GM10266 (cell line): ENCODE measurements at regions not wholly inside any gene's neighbourhood (a gene's known extent, or its start where the extent isn't known, plus 50 kb on each side); places are given as distances from the start of the nearest gene placed in this dataset.

Experiments
- DNase-seq: peaks from one replicate; pipeline ENCODE4 v3.0.0; 2012; ENCODE audit errors: extremely low spot score
- CTCF ChIP-seq: IDR thresholded peaks from 2 replicates; pipeline ENCODE4 v1.5.1; 2012; ENCODE audit warnings: mild to moderate bottlenecking, low read depth; ENCODE audit not compliant: control insufficient read depth, insufficient read depth; ENCODE audit errors: missing control alignments

- DNase-seq, result peak; percentile 51
- TF ChIP-seq CTCF, result peak; percentile 12
These were observed 217.3 kb downstream of the PTPRU start for GRCh38 chr1:29453502-29454240.

GRCh38 chr1:29452463-29453230 lies 216.3 kb downstream of the PTPRU start:
- DNase-seq, result no peak
- TF ChIP-seq CTCF, result no peak

GRCh38 chr1:29451368-29451892 lies 215.1 kb downstream of the PTPRU start:
- DNase-seq, result no peak
- no peak for TF ChIP-seq CTCF

- no peak for TF ChIP-seq CTCF
- DNase-seq, result no peak
These were observed 214.3 kb downstream of the PTPRU start for GRCh38 chr1:29450591-29450990.

GRCh38 chr1:29448456-29449235 lies 212.3 kb downstream of the PTPRU start:
- TF ChIP-seq CTCF, result no peak
- no peak for DNase-seq

- DNase-seq, result no peak
- no peak for TF ChIP-seq CTCF
These were observed 211.0 kb downstream of the PTPRU start for GRCh38 chr1:29447368-29447767.
